ENCODE measurements at regions not wholly inside any gene's neighbourhood (a gene's known extent, or its start where the extent isn't known, plus 50 kb on each side); places are given as distances from the start of the nearest gene placed in this dataset.

DNA sequence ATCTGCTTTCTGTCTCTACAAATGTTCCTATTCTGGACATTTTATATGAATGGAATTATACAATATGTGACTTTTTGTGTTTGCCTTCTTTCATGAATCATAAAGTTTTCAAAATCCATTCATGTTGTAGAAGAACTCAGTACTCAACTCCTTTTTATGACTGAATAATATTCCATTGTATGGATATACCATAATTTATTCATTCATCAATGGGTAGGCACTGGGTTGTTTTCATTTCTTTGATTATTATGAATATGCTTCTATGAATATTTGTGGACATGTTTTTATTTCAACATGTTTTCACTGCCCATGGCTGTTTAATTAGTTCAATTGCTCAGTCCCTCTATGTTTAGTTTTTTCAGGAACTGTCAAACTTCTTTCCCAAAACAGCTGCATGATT is 76.5 kb upstream of the GTSF1L start:
- H3K4me3 ChIP-seq (replicated peaks; ENCODE audit: low read depth, low read length) = no peak overlapping the region
- no peak for DNase-seq (ENCODE audit: low read depth)
- TF ChIP-seq, protein P1, sequence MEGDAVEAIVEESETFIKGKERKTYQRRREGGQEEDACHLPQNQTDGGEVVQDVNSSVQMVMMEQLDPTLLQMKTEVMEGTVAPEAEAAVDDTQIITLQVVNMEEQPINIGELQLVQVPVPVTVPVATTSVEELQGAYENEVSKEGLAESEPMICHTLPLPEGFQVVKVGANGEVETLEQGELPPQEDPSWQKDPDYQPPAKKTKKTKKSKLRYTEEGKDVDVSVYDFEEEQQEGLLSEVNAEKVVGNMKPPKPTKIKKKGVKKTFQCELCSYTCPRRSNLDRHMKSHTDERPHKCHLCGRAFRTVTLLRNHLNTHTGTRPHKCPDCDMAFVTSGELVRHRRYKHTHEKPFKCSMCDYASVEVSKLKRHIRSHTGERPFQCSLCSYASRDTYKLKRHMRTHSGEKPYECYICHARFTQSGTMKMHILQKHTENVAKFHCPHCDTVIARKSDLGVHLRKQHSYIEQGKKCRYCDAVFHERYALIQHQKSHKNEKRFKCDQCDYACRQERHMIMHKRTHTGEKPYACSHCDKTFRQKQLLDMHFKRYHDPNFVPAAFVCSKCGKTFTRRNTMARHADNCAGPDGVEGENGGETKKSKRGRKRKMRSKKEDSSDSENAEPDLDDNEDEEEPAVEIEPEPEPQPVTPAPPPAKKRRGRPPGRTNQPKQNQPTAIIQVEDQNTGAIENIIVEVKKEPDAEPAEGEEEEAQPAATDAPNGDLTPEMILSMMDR (IDR thresholded peaks at IDR 0.05; ENCODE audit: low read length, missing control alignments) = no peak

DNA sequence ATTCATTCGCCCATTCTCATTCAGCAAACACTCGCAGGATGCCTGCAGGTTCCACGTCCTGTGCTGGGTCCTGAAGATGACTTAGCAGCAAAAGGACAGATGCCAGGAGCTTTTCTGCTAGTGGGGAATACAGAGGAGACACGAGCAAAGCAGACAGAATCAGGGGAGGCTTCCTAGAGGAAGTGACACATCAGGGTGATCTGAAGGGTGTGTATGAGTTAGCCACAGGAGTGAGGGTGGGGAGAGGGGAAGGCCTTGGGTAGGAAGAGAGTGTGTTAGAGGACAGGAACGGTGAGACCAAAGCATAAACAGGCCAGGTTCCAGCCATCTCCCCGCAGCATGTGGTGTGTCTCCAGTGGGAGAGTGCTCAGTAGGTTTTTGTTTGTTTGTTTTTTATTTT is 73.4 kb upstream of the GTSF1L start:
- no peak for DNase-seq (ENCODE audit: low read depth)
- TF ChIP-seq, protein P1 (IDR thresholded peaks at IDR 0.05; ENCODE audit: low read length, missing control alignments) = no peak
- no peak overlapping the region for H3K4me3 ChIP-seq (replicated peaks; ENCODE audit: low read depth, low read length)

DNA sequence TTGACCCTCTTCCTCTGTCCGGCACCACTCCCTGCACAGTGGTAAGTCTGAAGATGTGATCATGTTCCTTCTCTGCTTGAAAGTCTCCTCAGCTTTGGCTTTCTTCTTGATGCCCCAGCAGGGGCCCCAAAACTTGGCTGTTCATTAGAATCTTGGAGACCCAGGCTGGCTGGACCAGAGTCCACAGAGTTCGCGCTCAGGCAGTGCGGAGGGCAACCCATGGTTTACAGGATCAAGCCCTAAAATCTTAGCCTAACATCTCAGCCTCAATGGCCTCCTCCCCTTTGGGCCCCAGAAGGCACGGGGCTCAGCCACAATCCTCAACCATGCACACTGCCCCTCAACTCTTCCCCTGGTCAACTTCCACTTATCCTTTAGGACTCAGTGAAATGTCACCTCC is 72.9 kb upstream of the GTSF1L start:
- no peak overlapping the region for H3K4me3 ChIP-seq (replicated peaks; ENCODE audit: low read depth, low read length)
- TF ChIP-seq, protein P1 (IDR thresholded peaks at IDR 0.05; ENCODE audit: low read length, missing control alignments) = no peak
- no peak for DNase-seq (ENCODE audit: low read depth)

DNA sequence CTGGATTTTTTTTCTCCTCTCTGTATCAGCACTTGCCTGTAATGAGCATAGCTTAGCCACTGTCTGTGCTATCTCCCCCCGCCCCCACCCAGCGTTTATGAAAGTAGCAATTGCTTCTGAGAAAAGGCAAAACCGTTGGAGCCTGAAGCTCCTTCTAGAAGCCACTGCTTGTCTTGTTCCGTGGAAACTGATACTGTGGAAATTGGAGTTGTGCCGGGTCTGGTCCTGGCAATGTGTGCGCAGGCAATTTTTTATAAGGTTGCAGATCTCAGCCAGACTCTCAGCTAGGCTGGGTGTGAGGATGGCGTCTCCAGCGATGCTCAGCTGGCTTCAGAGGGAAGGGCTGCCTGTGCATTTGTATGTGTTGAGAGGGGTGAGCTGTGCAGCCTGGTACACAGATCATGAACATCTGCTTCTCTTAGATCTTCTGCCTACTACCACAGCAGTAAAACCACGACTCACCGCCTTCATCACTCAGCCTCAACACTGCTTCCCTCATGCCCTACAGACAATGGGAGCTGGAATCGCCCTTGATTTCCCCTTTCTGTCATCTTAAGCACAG is 72.4 kb upstream of the GTSF1L start:
- H3K4me3 ChIP-seq (replicated peaks; ENCODE audit: low read depth, low read length) = no peak overlapping the region
- DNase-seq (ENCODE audit: low read depth) = peak; percentile 4
- TF ChIP-seq, protein P1 (IDR thresholded peaks at IDR 0.05; ENCODE audit: low read length, missing control alignments) = no peak

DNA sequence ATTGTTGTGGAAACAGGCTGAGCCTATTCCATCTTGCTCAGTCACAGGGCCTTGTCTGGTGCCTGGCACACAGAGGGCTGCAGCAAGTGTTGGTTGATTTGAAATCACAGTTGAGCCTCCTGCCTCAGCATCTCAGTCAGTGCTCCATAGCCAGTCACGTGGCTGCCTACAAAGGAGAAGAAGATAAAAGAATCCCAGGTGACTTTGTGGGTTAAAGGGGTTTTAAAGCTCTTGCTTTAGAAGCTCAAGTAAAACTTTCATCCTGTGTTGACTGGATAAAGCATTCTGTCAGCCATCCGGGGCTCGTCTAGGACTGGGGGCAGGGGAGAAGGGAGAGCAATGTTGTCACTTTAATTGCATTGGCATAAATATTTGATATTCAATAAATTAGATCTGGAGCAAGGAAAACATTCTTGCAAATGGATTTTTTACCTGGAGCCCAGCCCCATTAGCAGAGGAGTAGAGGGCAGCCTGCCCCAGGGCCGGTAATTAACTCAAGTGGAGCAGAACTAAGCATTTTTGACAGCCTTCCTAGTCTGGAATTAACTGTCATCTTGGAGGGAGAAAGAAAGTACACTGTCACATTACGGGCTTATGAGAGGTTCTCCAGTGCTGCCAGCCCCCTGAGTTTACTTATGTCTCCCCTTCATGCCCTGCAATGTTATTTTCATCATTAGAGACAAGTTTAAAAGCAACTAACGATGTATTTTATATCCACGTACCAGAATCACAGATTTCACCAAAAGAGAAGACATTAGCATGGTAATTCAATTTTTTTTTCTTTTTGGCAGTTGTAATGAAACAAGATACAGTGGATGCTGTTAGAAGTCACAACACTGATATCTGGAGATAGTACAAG is 71.7 kb upstream of the GTSF1L start:
- TF ChIP-seq, protein P1 (IDR thresholded peaks at IDR 0.05; ENCODE audit: low read length, missing control alignments) = no peak
- no peak overlapping the region for H3K4me3 ChIP-seq (replicated peaks; ENCODE audit: low read depth, low read length)
- no peak for DNase-seq (ENCODE audit: low read depth)

DNA sequence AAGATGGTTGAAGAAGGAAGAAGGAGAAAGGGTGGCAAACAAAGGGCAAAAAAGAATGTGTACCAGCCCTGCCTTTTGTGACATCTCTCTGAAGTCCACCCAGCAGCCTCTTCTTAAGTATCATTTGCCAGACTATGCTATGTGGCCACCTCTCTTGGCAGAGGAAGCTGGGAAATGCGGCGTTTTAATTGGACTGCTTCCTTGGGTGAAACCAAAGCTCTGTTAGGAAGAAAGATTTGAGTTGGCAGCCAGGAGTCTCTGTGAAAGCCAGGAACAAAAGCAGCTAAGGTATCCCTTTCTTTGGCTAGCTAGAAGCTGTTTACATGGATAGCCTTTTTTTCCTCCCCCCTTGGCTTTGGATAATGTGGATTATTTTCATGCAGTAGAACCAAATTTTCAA is 67.5 kb upstream of the GTSF1L start:
- DNase-seq (ENCODE audit: low read depth) = no peak
- TF ChIP-seq, protein P1 (IDR thresholded peaks at IDR 0.05; ENCODE audit: low read length, missing control alignments) = no peak
- H3K4me3 ChIP-seq (replicated peaks; ENCODE audit: low read depth, low read length) = no peak overlapping the region
